ENCODE measurements at regions not wholly inside any gene's neighbourhood (a gene's known extent, or its start where the extent isn't known, plus 50 kb on each side); places are given as distances from the start of the nearest gene placed in this dataset.

DNA sequence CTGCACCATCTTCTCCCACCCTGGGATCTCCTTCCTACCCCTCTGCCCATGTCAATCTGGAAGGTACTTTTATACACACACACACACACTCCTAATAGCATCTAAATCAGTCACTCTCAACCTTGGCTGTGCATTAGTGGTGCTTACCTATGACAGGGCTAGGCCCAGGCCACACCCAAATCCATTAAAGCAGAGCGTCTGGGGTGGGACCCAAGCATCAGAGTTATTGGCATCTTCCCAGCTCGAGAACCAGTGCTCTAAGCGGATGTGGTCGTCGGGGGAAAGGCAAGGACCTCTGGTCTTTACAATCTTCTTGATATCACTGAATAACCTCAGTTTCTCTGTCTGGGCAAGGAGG is 194.6 kb downstream of the TRIM29 start:
- no peak overlapping the region for H3K27ac ChIP-seq
- H3K9me2 ChIP-seq (replicated peaks; ENCODE audit: insufficient read depth), result no peaks in the 10 kb centered on the region
- no peak for TF ChIP-seq EZH2 (IDR thresholded peaks at IDR 0.05; ENCODE audit: borderline replicate concordance)
- TF ChIP-seq CTCF (IDR thresholded peaks at IDR 0.05; ENCODE audit: poor library complexity), result no peak
- no peak for TF ChIP-seq EZH2phosphoT487 (IDR thresholded peaks at IDR 0.05; ENCODE audit: low read depth, severe bottlenecking, unreplicated experiment)
- no peaks in the 10 kb centered on the region for H3K9me3 ChIP-seq (ENCODE audit: low read depth)
- H3K4me2 ChIP-seq, result no peak overlapping the region
- no peaks in the 10 kb centered on the region for H4K20me1 ChIP-seq (ENCODE audit: insufficient read depth, poor library complexity, severe bottlenecking)
- no peaks in the 10 kb centered on the region for H3K4me1 ChIP-seq (ENCODE audit: insufficient read depth)
- no peak for DNase-seq (ENCODE audit: low spot score)
- H3K4me3 ChIP-seq, result no peak overlapping the region
- H3K27me3 ChIP-seq, result no peaks in the 10 kb centered on the region
- 85% methylated on average over 5 of the region's 5 CpGs for WGBS (ENCODE audit: low lambda C conversion rate, missing lambda C conversion rate)
- no peaks in the 10 kb centered on the region for H3K36me3 ChIP-seq (replicated peaks; ENCODE audit: insufficient read depth, low read depth)
- no peaks in the 10 kb centered on the region for H3K79me2 ChIP-seq
- no peak overlapping the region for H2AFZ ChIP-seq

DNA sequence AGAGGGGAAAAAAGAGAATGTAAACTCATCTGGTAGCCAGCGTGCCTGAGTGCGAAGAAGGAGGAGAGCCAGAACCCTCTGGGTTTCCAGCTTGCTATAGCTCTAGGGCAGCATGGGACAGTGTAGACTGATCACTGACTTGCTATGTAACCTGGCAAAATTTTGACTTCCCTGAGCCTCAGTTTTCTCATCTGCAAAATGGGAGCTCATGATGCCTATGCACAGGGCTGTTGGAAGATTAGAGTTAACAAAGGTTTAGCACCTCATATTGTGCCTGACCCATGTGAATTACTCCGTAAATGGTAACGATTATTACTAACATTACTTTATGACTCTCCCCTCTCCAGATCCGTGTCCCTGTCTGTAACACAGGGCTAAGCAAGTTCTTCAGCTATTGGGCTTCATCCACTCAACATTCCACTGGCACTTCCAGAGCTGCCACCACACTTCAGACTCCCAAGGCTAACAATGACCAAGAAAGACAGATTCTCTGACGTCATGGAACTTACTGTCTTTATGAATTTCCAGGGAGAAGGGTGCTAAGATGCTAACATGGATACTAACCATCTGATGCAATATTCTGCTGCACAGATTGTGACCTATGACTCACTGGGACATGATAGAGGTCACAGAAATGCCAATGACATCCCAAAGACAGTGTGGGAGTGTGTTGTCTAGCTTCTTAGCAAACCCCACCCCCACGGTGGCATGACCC is 195.2 kb downstream of the TRIM29 start:
- Histone ChIP-seq H3K27ac (no peak overlapping the region), H2AFZ (no peak overlapping the region), H3K4me2 (no peak overlapping the region), H3K9me3 (ENCODE audit: low read depth) (no peaks in the 10 kb centered on the region), H3K4me3 (no peak overlapping the region), H3K9me2 (replicated peaks; ENCODE audit: insufficient read depth) (no peaks in the 10 kb centered on the region), H3K27me3 (no peaks in the 10 kb centered on the region), H4K20me1 (ENCODE audit: insufficient read depth, poor library complexity, severe bottlenecking) (no peaks in the 10 kb centered on the region), H3K4me1 (ENCODE audit: insufficient read depth) (no peaks in the 10 kb centered on the region), H3K79me2 (no peaks in the 10 kb centered on the region), H3K36me3 (replicated peaks; ENCODE audit: insufficient read depth, low read depth) (no peaks in the 10 kb centered on the region)
- 88% methylated on average over 7 of the region's 7 CpGs for WGBS (ENCODE audit: low lambda C conversion rate, missing lambda C conversion rate)
- TF ChIP-seq EZH2phosphoT487 (IDR thresholded peaks at IDR 0.05; ENCODE audit: low read depth, severe bottlenecking, unreplicated experiment) (no peak), EZH2 (IDR thresholded peaks at IDR 0.05; ENCODE audit: borderline replicate concordance) (no peak), CTCF (IDR thresholded peaks at IDR 0.05; ENCODE audit: poor library complexity) (no peak)
- DNase-seq (ENCODE audit: low spot score), result no peak

- no peak overlapping the region for H3K4me3 ChIP-seq
- 63% methylated on average over 16 of the region's 16 CpGs for WGBS (ENCODE audit: low lambda C conversion rate, missing lambda C conversion rate)
Measured at GRCh38 chr11:119941636-119942411, 196.1 kb downstream of the TRIM29 start.

More at GRCh38 chr11:119941636-119942411, 196.1 kb downstream of the TRIM29 start:
- TF ChIP-seq EZH2 (IDR thresholded peaks at IDR 0.05; ENCODE audit: borderline replicate concordance), result no peak
- TF ChIP-seq EZH2phosphoT487 (IDR thresholded peaks at IDR 0.05; ENCODE audit: low read depth, severe bottlenecking, unreplicated experiment), result no peak
- TF ChIP-seq CTCF (IDR thresholded peaks at IDR 0.05; ENCODE audit: poor library complexity), result peak; percentile 5
- Histone ChIP-seq H3K9me3 (ENCODE audit: low read depth) (no peaks in the 10 kb centered on the region), H3K27me3 (no peaks in the 10 kb centered on the region), H3K4me1 (ENCODE audit: insufficient read depth) (no peaks in the 10 kb centered on the region), H3K79me2 (no peaks in the 10 kb centered on the region), H3K4me2 (no peak overlapping the region), H3K36me3 (replicated peaks; ENCODE audit: insufficient read depth, low read depth) (no peaks in the 10 kb centered on the region), H4K20me1 (ENCODE audit: insufficient read depth, poor library complexity, severe bottlenecking) (no peaks in the 10 kb centered on the region), H3K9me2 (replicated peaks; ENCODE audit: insufficient read depth) (no peaks in the 10 kb centered on the region), H2AFZ (no peak overlapping the region), H3K27ac (no peak overlapping the region)
- no peak for DNase-seq (ENCODE audit: low spot score)

Data from hepatocyte (in vitro differentiated cells).